Osteocyte (in vitro differentiated cells): ENCODE measurements at regions not wholly inside any gene's neighbourhood (a gene's known extent, or its start where the extent isn't known, plus 50 kb on each side); places are given as distances from the start of the nearest gene placed in this dataset.

ENCODE experiments used
- DNase-seq: peaks from one replicate; pipeline ENCODE4 v3.0.0; 2021; ENCODE audit warnings: mixed read lengths; ENCODE audit not compliant: unreplicated experiment; ENCODE audit errors: extremely low spot score
- H3K27ac Mint-ChIP-seq: one replicate; pipeline ENCODE4 v1.8.0; 2021; ENCODE audit warnings: mild to moderate bottlenecking, mixed read lengths; ENCODE audit not compliant: unreplicated experiment
- H3K27me3 Mint-ChIP-seq: one replicate; pipeline ENCODE4 v1.8.0; 2021; ENCODE audit warnings: mixed read lengths; ENCODE audit not compliant: unreplicated experiment
- H3K36me3 Mint-ChIP-seq: one replicate; pipeline ENCODE4 v1.8.0; 2021; ENCODE audit warnings: mixed read lengths; ENCODE audit not compliant: unreplicated experiment
- H3K4me1 Mint-ChIP-seq: one replicate; pipeline ENCODE4 v1.8.0; 2021; ENCODE audit warnings: mixed read lengths; ENCODE audit not compliant: unreplicated experiment
- H3K4me3 Mint-ChIP-seq: one replicate; pipeline ENCODE4 v1.8.0; 2021; ENCODE audit warnings: mild to moderate bottlenecking, moderate library complexity, mixed read lengths; ENCODE audit not compliant: unreplicated experiment
- H3K9me3 Mint-ChIP-seq: one replicate; pipeline ENCODE4 v1.8.0; 2021; ENCODE audit warnings: mixed read lengths; ENCODE audit not compliant: unreplicated experiment
- CTCF ChIP-seq: fragments of 200-600 bp; sonication (generic); IDR thresholded peaks from 2 replicates; pipeline ENCODE4 v1.5.0; 2021; ENCODE audit warnings: antibody characterized with exemption, mild to moderate bottlenecking, moderate library complexity

GRCh38 chr2:43119303-43119702 lies 107.1 kb downstream of the ZFP36L2 start:
- no peak for DNase-seq
- Mint-ChIP-seq H3K36me3 (no peaks in the 10 kb centered on the region), H3K9me3 (peaks cover 5% of the 10 kb centered on the region), H3K4me1 (peaks cover 5% of the 10 kb centered on the region), H3K27ac (no peak overlapping the region), H3K4me3 (no peak overlapping the region), H3K27me3 (no peaks in the 10 kb centered on the region)
- TF ChIP-seq CTCF, result no peak

GRCh38 chr2:43117521-43118143 lies 108.8 kb downstream of the ZFP36L2 start:
- peaks cover 7% of the 10 kb centered on the region for H3K4me1 Mint-ChIP-seq
- no peak overlapping the region for H3K4me3 Mint-ChIP-seq
- no peaks in the 10 kb centered on the region for H3K36me3 Mint-ChIP-seq
- no peak overlapping the region for H3K27ac Mint-ChIP-seq
- DNase-seq, result no peak
- no peaks in the 10 kb centered on the region for H3K27me3 Mint-ChIP-seq
- peaks cover 8% of the 10 kb centered on the region for H3K9me3 Mint-ChIP-seq
- TF ChIP-seq CTCF, result no peak

DNA sequence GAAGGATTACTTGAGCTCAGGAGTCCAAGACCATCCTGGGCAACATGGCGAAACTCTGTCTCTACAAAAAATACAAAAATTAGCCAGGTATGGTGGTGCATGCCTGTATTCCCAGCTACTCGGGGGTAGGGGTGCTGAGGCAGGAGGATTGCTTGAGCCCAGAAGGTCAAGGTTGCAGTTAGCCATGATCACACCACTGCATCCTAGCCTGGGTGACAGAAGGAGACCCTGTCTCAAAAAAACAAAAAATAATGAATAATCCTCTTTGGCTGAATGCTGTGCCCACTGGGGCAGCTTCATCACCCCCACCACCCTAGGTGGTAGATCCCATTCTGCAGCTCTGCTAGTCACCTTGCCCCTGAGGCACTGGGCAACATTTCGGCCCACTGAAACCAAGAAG lies 109.4 kb downstream of the ZFP36L2 start:
- Mint-ChIP-seq H3K4me3 (no peak overlapping the region), H3K9me3 (peaks cover 8% of the 10 kb centered on the region), H3K4me1 (peaks cover 7% of the 10 kb centered on the region), H3K27me3 (no peaks in the 10 kb centered on the region), H3K36me3 (no peaks in the 10 kb centered on the region), H3K27ac (no peak overlapping the region)
- no peak for TF ChIP-seq CTCF
- DNase-seq, result no peak

GRCh38 chr2:43115881-43116280 lies 110.5 kb downstream of the ZFP36L2 start:
- TF ChIP-seq CTCF, result no peak
- Mint-ChIP-seq H3K27ac (no peak overlapping the region), H3K4me3 (no peak overlapping the region), H3K9me3 (peaks cover 8% of the 10 kb centered on the region), H3K27me3 (no peaks in the 10 kb centered on the region), H3K4me1 (peaks cover 7% of the 10 kb centered on the region), H3K36me3 (no peaks in the 10 kb centered on the region)
- DNase-seq, result no peak

GRCh38 chr2:43114210-43114609 lies 112.2 kb downstream of the ZFP36L2 start:
- no peak for DNase-seq
- peaks cover 17% of the 10 kb centered on the region for H3K4me1 Mint-ChIP-seq
- H3K27me3 Mint-ChIP-seq, result no peaks in the 10 kb centered on the region
- H3K27ac Mint-ChIP-seq, result no peak overlapping the region
- no peak overlapping the region for H3K4me3 Mint-ChIP-seq
- no peaks in the 10 kb centered on the region for H3K36me3 Mint-ChIP-seq
- no peak for TF ChIP-seq CTCF
- peaks cover 4% of the 10 kb centered on the region for H3K9me3 Mint-ChIP-seq
